Kidney (tissue), 13 donors: ENCODE measurements at regions not wholly inside any gene's neighbourhood (a gene's known extent, or its start where the extent isn't known, plus 50 kb on each side); places are given as distances from the start of the nearest gene placed in this dataset.
"Not testable (repeated sequence)": the region's sequence is repeated elsewhere in the genome, so short reads cannot be mapped to it uniquely, and the experiment has no call there.

Experiments
- DNase-seq, 5 donors: peaks; one replicate each; pipeline ENCODE4 v3.0.0-alpha.2; 2013 to 2020
- FAIRE-seq: peaks from 2 replicates; lab custom pipeline; 2012; peaks lifted over from hg19 to GRCh38; lab: Jason Lieb, UNC
- H3K27ac ChIP-seq, 2 donors: one replicate each; pipeline ENCODE4 v1.7.0; 2013; ENCODE audit warnings: low read depth in 2 of 2, low read length in 2 of 2, inconsistent platforms in 1 of 2
- H3K27me3 ChIP-seq: one replicate; pipeline ENCODE4 v1.7.1; 2013; ENCODE audit warnings: low read length, inconsistent platforms; ENCODE audit not compliant: control insufficient read depth, insufficient read depth
- H3K36me3 ChIP-seq, 3 donors: one replicate each; pipeline versions ENCODE4 v1.7.0 to v1.7.1; 2013; ENCODE audit warnings: low read length in 3 of 3, control low read depth in 1 of 3, inconsistent platforms in 1 of 3; ENCODE audit not compliant: insufficient read depth in 3 of 3, control insufficient read depth in 2 of 3
- H3K4me1 ChIP-seq, 3 donors: one replicate each; pipeline versions ENCODE4 v1.7.0 to v1.7.1; 2013; ENCODE audit warnings: low read length in 3 of 3, inconsistent platforms in 1 of 3, low read depth in 1 of 3; ENCODE audit not compliant: control insufficient read depth in 2 of 3, insufficient read depth in 2 of 3
- H3K4me3 ChIP-seq, 3 donors: one replicate each; pipeline versions ENCODE4 v1.7.0 to v1.8.1; 2013; ENCODE audit warnings: low read length in 3 of 3, control low read depth in 1 of 3, inconsistent platforms in 1 of 3
- H3K9ac ChIP-seq, 3 donors: one replicate each; pipeline versions ENCODE4 v1.7.0 to v1.7.1; 2013; ENCODE audit warnings: low read length in 3 of 3, control low read depth in 1 of 3, inconsistent platforms in 1 of 3
- H3K9me3 ChIP-seq, 3 donors: one replicate each; pipeline versions ENCODE4 v1.7.0 to v1.7.1; 2013; ENCODE audit warnings: low read length in 3 of 3, control low read depth in 1 of 3, inconsistent platforms in 1 of 3; ENCODE audit not compliant: control insufficient read depth in 2 of 3, insufficient read depth in 1 of 3
- intact Hi-C: fragments of 100-400 bp; cut with DNase I; formaldehyde crosslinking; loops from one replicate; pipeline ENCODE4 v1.11.1; 2022
- TF ChIP-seq, protein P1 (sequence below): IDR thresholded peaks from 3 replicates; pipeline ENCODE4 v1.5.1; 2012; ENCODE audit warnings: mild to moderate bottlenecking, moderate library complexity, borderline replicate concordance; ENCODE audit not compliant: insufficient read depth; ENCODE audit errors: extremely low read depth
- donor health status: control.
- donor health status: control.
- donor health status: control.
- donor health status: control.
- donor health status: control.
- donor health status: DM: yes; HTN: yes; CAD: no.
- donor health status: Normal renal cell carcinoma (clear cell type).

GRCh38 chr2:89106369-89107019, 415.0 kb downstream of the RPIA start:
- H3K27me3 ChIP-seq, H3K36me3 ChIP-seq, intact Hi-C loops, H3K9me3 ChIP-seq, FAIRE-seq, H3K27ac ChIP-seq, H3K9ac ChIP-seq, H3K4me1 ChIP-seq, H3K4me3 ChIP-seq, DNase-seq: not testable (repeated sequence)

DNA sequence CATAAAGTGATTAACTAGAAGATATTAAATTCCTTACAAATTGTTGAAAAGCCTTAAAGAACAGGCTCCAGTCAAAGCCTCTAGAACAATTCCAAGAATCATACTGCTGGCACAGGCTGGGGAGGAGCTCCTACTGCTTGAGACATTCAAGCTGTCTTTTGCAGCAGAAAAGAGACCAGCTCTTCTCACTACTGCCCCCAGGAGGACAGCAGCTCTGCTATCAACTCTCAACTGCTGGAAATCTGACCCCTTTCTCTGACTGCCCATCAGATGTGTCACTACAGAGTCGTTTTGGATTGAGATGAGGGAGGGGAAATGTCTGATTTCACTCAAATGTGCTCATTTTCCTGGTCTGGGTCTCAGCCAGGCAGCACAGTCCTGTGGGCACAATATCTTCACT, 421.0 kb downstream of the RPIA start:
- FAIRE-seq: not testable (repeated sequence)

GRCh38 chr2:89113286-89113685, 421.8 kb downstream of the RPIA start:
- H3K4me3 ChIP-seq, intact Hi-C loops, H3K4me1 ChIP-seq, H3K9ac ChIP-seq, FAIRE-seq, DNase-seq, H3K27ac ChIP-seq, H3K9me3 ChIP-seq, H3K36me3 ChIP-seq, H3K27me3 ChIP-seq: not testable (repeated sequence)

More for the DNA sequence above, 421.0 kb downstream of the RPIA start:
- H3K36me3 ChIP-seq, H3K9me3 ChIP-seq, H3K4me1 ChIP-seq, H3K27ac ChIP-seq, H3K27me3 ChIP-seq, H3K4me3 ChIP-seq, H3K9ac ChIP-seq, intact Hi-C loops: not testable (repeated sequence)
- DNase-seq: peak in 4 of 5 donors; percentile 12 to 33 (median 30)
- TF ChIP-seq, protein P1, sequence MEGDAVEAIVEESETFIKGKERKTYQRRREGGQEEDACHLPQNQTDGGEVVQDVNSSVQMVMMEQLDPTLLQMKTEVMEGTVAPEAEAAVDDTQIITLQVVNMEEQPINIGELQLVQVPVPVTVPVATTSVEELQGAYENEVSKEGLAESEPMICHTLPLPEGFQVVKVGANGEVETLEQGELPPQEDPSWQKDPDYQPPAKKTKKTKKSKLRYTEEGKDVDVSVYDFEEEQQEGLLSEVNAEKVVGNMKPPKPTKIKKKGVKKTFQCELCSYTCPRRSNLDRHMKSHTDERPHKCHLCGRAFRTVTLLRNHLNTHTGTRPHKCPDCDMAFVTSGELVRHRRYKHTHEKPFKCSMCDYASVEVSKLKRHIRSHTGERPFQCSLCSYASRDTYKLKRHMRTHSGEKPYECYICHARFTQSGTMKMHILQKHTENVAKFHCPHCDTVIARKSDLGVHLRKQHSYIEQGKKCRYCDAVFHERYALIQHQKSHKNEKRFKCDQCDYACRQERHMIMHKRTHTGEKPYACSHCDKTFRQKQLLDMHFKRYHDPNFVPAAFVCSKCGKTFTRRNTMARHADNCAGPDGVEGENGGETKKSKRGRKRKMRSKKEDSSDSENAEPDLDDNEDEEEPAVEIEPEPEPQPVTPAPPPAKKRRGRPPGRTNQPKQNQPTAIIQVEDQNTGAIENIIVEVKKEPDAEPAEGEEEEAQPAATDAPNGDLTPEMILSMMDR: peak; percentile 20

GRCh38 chr2:89129440-89129839, 438.0 kb downstream of the RPIA start:
- FAIRE-seq, H3K36me3 ChIP-seq, H3K9ac ChIP-seq, DNase-seq, H3K27me3 ChIP-seq, H3K4me3 ChIP-seq, H3K27ac ChIP-seq, intact Hi-C loops, H3K9me3 ChIP-seq, H3K4me1 ChIP-seq: not testable (repeated sequence)

DNA sequence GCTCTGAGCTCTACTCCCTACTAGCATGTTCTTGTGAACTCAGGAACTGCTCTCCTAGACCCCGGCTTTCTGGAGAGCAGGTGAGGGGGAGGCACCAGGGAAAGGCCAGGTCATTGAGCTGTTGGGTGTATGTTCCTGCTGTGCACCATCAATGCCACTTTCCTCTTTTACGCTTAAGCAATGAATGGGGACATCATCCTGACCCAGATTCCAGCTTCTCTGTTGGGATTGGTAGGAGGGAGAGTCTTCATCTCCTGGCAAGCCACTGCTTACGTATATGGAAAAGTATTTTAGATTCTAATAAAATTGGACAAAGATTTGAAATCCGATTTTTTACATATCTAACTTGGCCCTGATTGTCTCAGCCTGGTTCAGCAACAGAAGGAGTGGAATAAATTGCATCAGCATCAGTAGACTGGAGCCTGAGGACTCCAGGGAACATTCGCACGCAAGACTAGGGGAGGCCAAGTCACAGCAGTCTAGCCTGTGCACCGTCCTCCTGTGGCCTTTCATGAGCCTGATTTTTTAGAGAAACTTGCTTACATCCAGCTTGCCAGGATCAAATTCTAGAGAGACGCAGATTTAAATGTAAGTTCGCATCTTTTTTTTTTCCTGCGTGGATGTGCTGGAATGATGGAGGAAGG, 439.3 kb downstream of the RPIA start:
- FAIRE-seq, H3K27me3 ChIP-seq, DNase-seq, H3K9ac ChIP-seq, H3K9me3 ChIP-seq, intact Hi-C loops, H3K4me1 ChIP-seq, H3K27ac ChIP-seq, H3K36me3 ChIP-seq, H3K4me3 ChIP-seq: not testable (repeated sequence)

DNA sequence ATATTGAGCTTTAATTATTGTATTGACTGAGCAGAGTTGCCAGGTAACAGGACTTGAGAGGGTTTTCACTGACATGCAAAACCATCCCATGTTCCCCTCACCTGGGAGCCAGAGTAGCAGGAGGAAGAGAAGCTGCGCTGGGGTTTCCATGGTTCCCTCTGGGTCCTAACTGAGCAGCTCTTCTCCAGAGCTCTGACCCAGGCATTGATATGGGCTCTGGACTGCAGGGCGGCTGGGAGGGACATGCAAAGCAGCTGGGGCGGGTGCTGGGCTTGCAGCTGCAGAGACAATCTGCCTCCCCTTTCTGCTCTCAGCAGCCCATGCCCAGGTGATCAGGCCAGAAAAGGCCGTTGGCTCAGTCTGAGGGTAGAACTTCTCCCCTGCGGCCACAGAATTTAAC, 451.5 kb downstream of the RPIA start:
- H3K4me1 ChIP-seq, H3K36me3 ChIP-seq, intact Hi-C loops, FAIRE-seq, H3K4me3 ChIP-seq, H3K27me3 ChIP-seq, H3K9me3 ChIP-seq, H3K27ac ChIP-seq, H3K9ac ChIP-seq: not testable (repeated sequence)
- DNase-seq: peak in 1 of 5 donors; percentile 7

- intact Hi-C loops, FAIRE-seq, DNase-seq: not testable (repeated sequence)
These were observed 453.9 kb downstream of the RPIA start for GRCh38 chr2:89145342-89145741.

More at GRCh38 chr2:89145342-89145741, 453.9 kb downstream of the RPIA start:
- H3K4me3 ChIP-seq, H3K9ac ChIP-seq, H3K27me3 ChIP-seq, H3K4me1 ChIP-seq, H3K27ac ChIP-seq, H3K9me3 ChIP-seq, H3K36me3 ChIP-seq: not testable (repeated sequence)
